SK-N-SH (cell line): ENCODE measurements at regions not wholly inside any gene's neighbourhood (a gene's known extent, or its start where the extent isn't known, plus 50 kb on each side); places are given as distances from the start of the nearest gene placed in this dataset.

Experiments
- EP300 ChIP-seq, 2 experiments: IDR thresholded peaks; 2 replicates each; pipeline versions ENCODE4 v1.4.0 to v1.6.1; 2012; ENCODE audit warnings: borderline replicate concordance in 1 of 2, low read depth in 1 of 2, low read length in 1 of 2
- GABPA ChIP-seq: IDR thresholded peaks from 2 replicates; pipeline ENCODE4 v1.4.0; 2012; ENCODE audit warnings: low read depth, mild to moderate bottlenecking
- NRF1 ChIP-seq: IDR thresholded peaks from 2 replicates; pipeline ENCODE4 v1.6.1; 2012; ENCODE audit warnings: low read depth, mild to moderate bottlenecking, low read length
- POLR2AphosphoS5 ChIP-seq: IDR thresholded peaks from 2 replicates; pipeline ENCODE4 v1.6.1; 2012; ENCODE audit warnings: low read depth, low read length
- RAD21 ChIP-seq: IDR thresholded peaks from 2 replicates; pipeline ENCODE4 v1.6.1; 2012; ENCODE audit warnings: mild to moderate bottlenecking, low read length
- RFX5 ChIP-seq: IDR thresholded peaks from 2 replicates; pipeline ENCODE4 v1.6.1; 2012; ENCODE audit warnings: mild to moderate bottlenecking, improper control_type of control experiment, low read length
- RXRA ChIP-seq: IDR thresholded peaks from 2 replicates; pipeline ENCODE4 v1.4.0; 2012; ENCODE audit warnings: low read depth, mild to moderate bottlenecking, borderline replicate concordance
- TF ChIP-seq, protein P1 (sequence below): IDR thresholded peaks from 2 replicates; pipeline ENCODE4 v1.6.1; 2012; ENCODE audit warnings: mild to moderate bottlenecking, low read depth, low read length, moderate library complexity
- TF ChIP-seq, protein P2 (sequence below): fragments of 200-600 bp; sonication (generic); IDR thresholded peaks from 2 replicates; pipeline ENCODE4 v1.6.1; 2017; ENCODE audit warnings: antibody characterized with exemption, mild to moderate bottlenecking, moderate library complexity
- TF ChIP-seq, protein P3 (sequence below): IDR thresholded peaks from 2 replicates; pipeline ENCODE4; 2012

DNA sequence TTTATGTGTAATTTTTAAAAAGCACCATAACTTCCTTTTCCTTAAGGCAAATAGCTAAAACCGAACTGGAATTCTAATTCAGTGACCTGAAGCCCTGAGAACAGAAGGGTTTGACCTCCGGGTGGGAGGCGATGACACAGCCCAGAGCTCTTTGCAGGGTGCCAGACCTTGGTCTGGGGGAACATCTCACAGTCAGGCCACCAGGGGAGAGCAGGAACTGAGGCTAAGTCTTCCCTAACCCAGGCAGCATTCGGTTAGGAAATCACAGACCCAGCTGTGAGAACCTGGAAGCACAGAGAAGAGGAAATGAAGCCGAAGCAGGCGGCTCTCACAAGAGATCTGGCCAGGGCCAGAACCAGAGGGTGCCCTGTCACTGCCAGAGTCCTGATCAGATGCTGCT lies 444.8 kb downstream of the TTLL7 start:
- TF ChIP-seq, protein P1, sequence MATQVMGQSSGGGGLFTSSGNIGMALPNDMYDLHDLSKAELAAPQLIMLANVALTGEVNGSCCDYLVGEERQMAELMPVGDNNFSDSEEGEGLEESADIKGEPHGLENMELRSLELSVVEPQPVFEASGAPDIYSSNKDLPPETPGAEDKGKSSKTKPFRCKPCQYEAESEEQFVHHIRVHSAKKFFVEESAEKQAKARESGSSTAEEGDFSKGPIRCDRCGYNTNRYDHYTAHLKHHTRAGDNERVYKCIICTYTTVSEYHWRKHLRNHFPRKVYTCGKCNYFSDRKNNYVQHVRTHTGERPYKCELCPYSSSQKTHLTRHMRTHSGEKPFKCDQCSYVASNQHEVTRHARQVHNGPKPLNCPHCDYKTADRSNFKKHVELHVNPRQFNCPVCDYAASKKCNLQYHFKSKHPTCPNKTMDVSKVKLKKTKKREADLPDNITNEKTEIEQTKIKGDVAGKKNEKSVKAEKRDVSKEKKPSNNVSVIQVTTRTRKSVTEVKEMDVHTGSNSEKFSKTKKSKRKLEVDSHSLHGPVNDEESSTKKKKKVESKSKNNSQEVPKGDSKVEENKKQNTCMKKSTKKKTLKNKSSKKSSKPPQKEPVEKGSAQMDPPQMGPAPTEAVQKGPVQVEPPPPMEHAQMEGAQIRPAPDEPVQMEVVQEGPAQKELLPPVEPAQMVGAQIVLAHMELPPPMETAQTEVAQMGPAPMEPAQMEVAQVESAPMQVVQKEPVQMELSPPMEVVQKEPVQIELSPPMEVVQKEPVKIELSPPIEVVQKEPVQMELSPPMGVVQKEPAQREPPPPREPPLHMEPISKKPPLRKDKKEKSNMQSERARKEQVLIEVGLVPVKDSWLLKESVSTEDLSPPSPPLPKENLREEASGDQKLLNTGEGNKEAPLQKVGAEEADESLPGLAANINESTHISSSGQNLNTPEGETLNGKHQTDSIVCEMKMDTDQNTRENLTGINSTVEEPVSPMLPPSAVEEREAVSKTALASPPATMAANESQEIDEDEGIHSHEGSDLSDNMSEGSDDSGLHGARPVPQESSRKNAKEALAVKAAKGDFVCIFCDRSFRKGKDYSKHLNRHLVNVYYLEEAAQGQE = no peak
- TF ChIP-seq EP300 (IDR thresholded peaks at IDR 0.05; ENCODE audit: borderline replicate concordance in 1 of 2, low read depth in 1 of 2, low read length in 1 of 2) = no peak
- TF ChIP-seq POLR2AphosphoS5 = no peak
- TF ChIP-seq NRF1 = no peak
- no peak for TF ChIP-seq RXRA
- no peak for TF ChIP-seq RFX5
- TF ChIP-seq, protein P2, sequence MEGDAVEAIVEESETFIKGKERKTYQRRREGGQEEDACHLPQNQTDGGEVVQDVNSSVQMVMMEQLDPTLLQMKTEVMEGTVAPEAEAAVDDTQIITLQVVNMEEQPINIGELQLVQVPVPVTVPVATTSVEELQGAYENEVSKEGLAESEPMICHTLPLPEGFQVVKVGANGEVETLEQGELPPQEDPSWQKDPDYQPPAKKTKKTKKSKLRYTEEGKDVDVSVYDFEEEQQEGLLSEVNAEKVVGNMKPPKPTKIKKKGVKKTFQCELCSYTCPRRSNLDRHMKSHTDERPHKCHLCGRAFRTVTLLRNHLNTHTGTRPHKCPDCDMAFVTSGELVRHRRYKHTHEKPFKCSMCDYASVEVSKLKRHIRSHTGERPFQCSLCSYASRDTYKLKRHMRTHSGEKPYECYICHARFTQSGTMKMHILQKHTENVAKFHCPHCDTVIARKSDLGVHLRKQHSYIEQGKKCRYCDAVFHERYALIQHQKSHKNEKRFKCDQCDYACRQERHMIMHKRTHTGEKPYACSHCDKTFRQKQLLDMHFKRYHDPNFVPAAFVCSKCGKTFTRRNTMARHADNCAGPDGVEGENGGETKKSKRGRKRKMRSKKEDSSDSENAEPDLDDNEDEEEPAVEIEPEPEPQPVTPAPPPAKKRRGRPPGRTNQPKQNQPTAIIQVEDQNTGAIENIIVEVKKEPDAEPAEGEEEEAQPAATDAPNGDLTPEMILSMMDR = no peak
- no peak for TF ChIP-seq RAD21
- TF ChIP-seq, protein P3, sequence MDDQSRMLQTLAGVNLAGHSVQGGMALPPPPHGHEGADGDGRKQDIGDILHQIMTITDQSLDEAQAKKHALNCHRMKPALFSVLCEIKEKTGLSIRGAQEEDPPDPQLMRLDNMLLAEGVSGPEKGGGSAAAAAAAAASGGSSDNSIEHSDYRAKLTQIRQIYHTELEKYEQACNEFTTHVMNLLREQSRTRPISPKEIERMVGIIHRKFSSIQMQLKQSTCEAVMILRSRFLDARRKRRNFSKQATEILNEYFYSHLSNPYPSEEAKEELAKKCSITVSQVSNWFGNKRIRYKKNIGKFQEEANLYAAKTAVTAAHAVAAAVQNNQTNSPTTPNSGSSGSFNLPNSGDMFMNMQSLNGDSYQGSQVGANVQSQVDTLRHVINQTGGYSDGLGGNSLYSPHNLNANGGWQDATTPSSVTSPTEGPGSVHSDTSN = no peak
- TF ChIP-seq GABPA = no peak
